K562 (cell line): ENCODE measurements at regions not wholly inside any gene's neighbourhood (a gene's known extent, or its start where the extent isn't known, plus 50 kb on each side); places are given as distances from the start of the nearest gene placed in this dataset.

ENCODE experiments used
- ATAC-seq: fragments of 200-7000 bp; cut with Tn5 transposase; 3 replicates; pipeline ENCODE4 v1.9.1; 2020; ENCODE audit warnings: moderate library complexity
- BruUV-seq: library from RNA; stranded (reverse); fragments of 400-500 nt; replicated peaks from 2 replicates; lab custom pipeline; 2021; lab: Mats Ljungman, UMichigan
- CTCF ChIA-PET: fragments of 300-600 bp; formaldehyde crosslinking; extraction: SDS; loops from one replicate; lab custom pipeline; 2021; ENCODE audit warnings: low intra/inter-chr PET ratio; lab: Yijun Ruan, JAX
- POLR2A ChIA-PET: fragments of 300-600, 350-650 bp; sonication (Branson Sonifier 250); formaldehyde crosslinking; extraction: SDS; loops from one replicate; lab custom pipeline; 2021; ENCODE audit warnings: antibody characterized with exemption, inconsistent platforms; lab: Yijun Ruan, JAX
- DNase-seq, 4 experiments: peaks; one replicate each; pipeline versions ENCODE4 v3.0.0 to v3.0.0-alpha.2; 2011 to 2018; ENCODE audit warnings: low spot score in 3 of 4, mixed read lengths in 3 of 4; ENCODE audit errors: extremely low read depth in 1 of 4
- FAIRE-seq: peaks from 2 replicates; lab custom pipeline; 2011; peaks lifted over from hg19 to GRCh38; lab: Jason Lieb, UNC
- H2AFZ ChIP-seq: 2 replicates; pipeline ENCODE4 v1.6.0; 2011; ENCODE audit warnings: low read depth, low read length, control low read depth, inconsistent platforms
- H3K27ac ChIP-seq: fragments of 200-600 bp; 3 replicates; pipeline ENCODE4 v1.8.0; 2011; ENCODE audit warnings: low read depth, mild to moderate bottlenecking, control low read depth, inconsistent platforms, low read length, moderate library complexity, mixed read lengths; ENCODE audit errors: extremely low read depth
- H3K27me3 ChIP-seq, 2 experiments: fragments of 300-600 bp in 1 of 2; 2 replicates in 1 of 2; 3 replicates in 1 of 2; pipeline versions ENCODE4 v1.6.0 to v1.8.0; 2011; ENCODE audit warnings: inconsistent platforms in 2 of 2, low read length in 2 of 2, mild to moderate bottlenecking in 1 of 2, mixed read lengths in 1 of 2, moderate library complexity in 1 of 2; ENCODE audit not compliant: control insufficient read depth in 2 of 2, insufficient read depth in 2 of 2
- H3K36me3 ChIP-seq: fragments of 300-600 bp; 3 replicates; pipeline ENCODE4 v1.8.0; 2011; ENCODE audit warnings: mild to moderate bottlenecking, low read length, inconsistent platforms; ENCODE audit not compliant: control insufficient read depth, insufficient read depth
- H3K4me1 ChIP-seq, 2 experiments: fragments of 200-600 bp in 1 of 2; replicated peaks in 1 of 2; 2 replicates in 1 of 2; 3 replicates in 1 of 2; pipeline versions ENCODE4 v1.5.1 to v1.8.0; 2011; ENCODE audit warnings: inconsistent platforms in 2 of 2, low read length in 2 of 2, mild to moderate bottlenecking in 1 of 2, mixed read lengths in 1 of 2, moderate library complexity in 1 of 2; ENCODE audit not compliant: control insufficient read depth in 2 of 2, insufficient read depth in 2 of 2
- H3K4me2 ChIP-seq: 2 replicates; pipeline ENCODE4 v1.6.1; 2011; ENCODE audit warnings: low read length, control low read depth, inconsistent platforms, mixed read lengths; ENCODE audit not compliant: insufficient read depth
- H3K4me3 ChIP-seq: fragments of 200-600 bp; sonication (generic), shearing (Covaris generic); 2 replicates; pipeline ENCODE4 v1.5.1; 2016; ENCODE audit warnings: control low read depth, inconsistent platforms
- H3K79me2 ChIP-seq: fragments of 200-600 bp; 3 replicates; pipeline ENCODE4 v1.8.0; 2011; ENCODE audit warnings: low read length, inconsistent platforms; ENCODE audit not compliant: control insufficient read depth, insufficient read depth
- H3K9ac ChIP-seq, 2 experiments: 2 replicates each; pipeline versions ENCODE4 v1.6.0 to v1.6.1; 2011; ENCODE audit warnings: low read depth in 2 of 2, low read length in 2 of 2, control low read depth in 1 of 2, inconsistent platforms in 1 of 2, mild to moderate bottlenecking in 1 of 2, mixed read lengths in 1 of 2; ENCODE audit not compliant: insufficient read depth in 1 of 2
- H3K9me1 ChIP-seq: one replicate; pipeline ENCODE4 v1.6.0; 2011; ENCODE audit warnings: inconsistent platforms, mild to moderate bottlenecking, low read length, moderate library complexity; ENCODE audit not compliant: control insufficient read depth, insufficient read depth
- H3K9me3 ChIP-seq: replicated peaks from 2 replicates; pipeline ENCODE4 v1.5.1; 2011; ENCODE audit warnings: low read depth, low read length, inconsistent platforms; ENCODE audit not compliant: control insufficient read depth, insufficient read depth
- H4K20me1 ChIP-seq: replicated peaks from 2 replicates; pipeline ENCODE4 v1.6.1; 2011; ENCODE audit warnings: low read length, inconsistent platforms, mixed read lengths; ENCODE audit not compliant: control insufficient read depth, insufficient read depth
- BACH1 ChIP-seq: fragments of 200-800 bp; sonication (Bioruptor generic); IDR thresholded peaks from 2 replicates; pipeline ENCODE4 v1.6.1; 2016; ENCODE audit warnings: missing genetic modification characterization, missing compliant biosample characterization
- CBX3 ChIP-seq, 2 experiments: IDR thresholded peaks; 1 replicate in 1 of 2; 2 replicates in 1 of 2; pipeline ENCODE4 v1.6.1; 2012; ENCODE audit warnings: inconsistent platforms in 2 of 2, low read length in 2 of 2, borderline replicate concordance in 1 of 2, control low read depth in 1 of 2
- CCAR2 ChIP-seq: fragments of 200-400 bp; formaldehyde crosslinking; IDR thresholded peaks from 2 replicates; pipeline ENCODE4 v1.6.1; 2017; ENCODE audit warnings: mild to moderate bottlenecking, low read depth, low read length
- CREM ChIP-seq: IDR thresholded peaks from 2 replicates; pipeline ENCODE4 v1.6.1; 2014; ENCODE audit warnings: antibody characterized with exemption, low read depth
- ELF4 ChIP-seq: fragments of 450-650 bp; formaldehyde crosslinking; IDR thresholded peaks from 2 replicates; pipeline ENCODE4 v1.4.0; 2022; ENCODE audit warnings: missing genetic modification characterization
- ILK ChIP-seq: fragments of 450-650 bp; IDR thresholded peaks from 2 replicates; pipeline ENCODE4 v1.6.1; 2016; ENCODE audit warnings: missing genetic modification characterization, low read depth, mild to moderate bottlenecking, missing compliant biosample characterization, moderate library complexity, borderline replicate concordance
- JUN ChIP-seq, 2 experiments: sonication (generic) in 1 of 2; formaldehyde crosslinking in 1 of 2; IDR thresholded peaks; 2 replicates each; pipeline versions ENCODE4 v1.6.1 to v1.8.0; 2012 to 2022; ENCODE audit warnings: borderline replicate concordance in 2 of 2, mild to moderate bottlenecking in 2 of 2, improper control_type of control experiment in 1 of 2, low read depth in 1 of 2, low read length in 1 of 2, missing genetic modification reagents in 1 of 2
- MAZ ChIP-seq, 2 experiments: fragments of 450-650 bp in 1 of 2; sonication (generic) in 1 of 2; formaldehyde crosslinking; IDR thresholded peaks in 1 of 2; conservative IDR thresholded peaks in 1 of 2; 2 replicates each; pipeline versions ENCODE4 v1.4.0 to v1.5.0; 2020; ENCODE audit warnings: mild to moderate bottlenecking in 1 of 2, missing genetic modification reagents in 1 of 2
- NELFE ChIP-seq: IDR thresholded peaks from 2 replicates; pipeline ENCODE4 v1.6.1; 2011; ENCODE audit warnings: mild to moderate bottlenecking; ENCODE audit not compliant: insufficient read depth, insufficient read length
- NFXL1 ChIP-seq: fragments of 450-650 bp; formaldehyde crosslinking; IDR thresholded peaks from 2 replicates; pipeline ENCODE4 v1.4.0; 2021; ENCODE audit warnings: mild to moderate bottlenecking
- ZNF174 ChIP-seq: fragments of 250-450 bp; sonication (Bioruptor Pico); IDR thresholded peaks from 2 replicates; pipeline ENCODE4 v1.4.0; 2020; ENCODE audit warnings: mild to moderate bottlenecking
- ZNF239 ChIP-seq: fragments of 250-450 bp; sonication (Bioruptor Pico); IDR thresholded peaks from 2 replicates; pipeline ENCODE4 v1.4.0; 2020; ENCODE audit warnings: mild to moderate bottlenecking
- ZNF316 ChIP-seq: fragments of 450-650 bp; IDR thresholded peaks from 2 replicates; pipeline ENCODE4 v1.6.1; 2016
- ZNF764 ChIP-seq: fragments of 250-450 bp; sonication (Bioruptor Pico); IDR thresholded peaks from 2 replicates; pipeline ENCODE4 v1.4.0; 2020; ENCODE audit warnings: low read depth, mild to moderate bottlenecking, moderate library complexity
- ZNF778 ChIP-seq: fragments of 450-650 bp; formaldehyde crosslinking; IDR thresholded peaks from 2 replicates; pipeline ENCODE4 v1.4.0; 2020; ENCODE audit warnings: mild to moderate bottlenecking, moderate library complexity
- WGBS: fragments of 100-300 bp; shearing (Covaris generic); methylation state at CpG from one replicate; pipeline ENCODE4 v1.1.6; 2016; ENCODE audit warnings: low coverage, mixed read lengths; ENCODE audit not compliant: insufficient coverage; ENCODE audit errors: missing lambda C conversion rate; 5-methylcytosine and 5-hydroxymethylcytosine counted together
- in situ Hi-C: fragments of 300-500 bp; cut with MboI; formaldehyde crosslinking; loops from 4 replicates; pipeline ENCODE4 v1.15.0; 2018; ENCODE audit warnings: inconsistent platforms, mixed read lengths
- intact Hi-C: fragments of 100-400 bp; cut with micrococcal nuclease; formaldehyde crosslinking; loops from 2 replicates; pipeline ENCODE4 v1.14.2; 2022
- TF ChIP-seq, protein P1 (sequence below): fragments of 250-450 bp; sonication (Bioruptor Pico); IDR thresholded peaks from 2 replicates; pipeline ENCODE4 v1.8.0; 2021; ENCODE audit warnings: moderate library complexity, mild to moderate bottlenecking, inconsistent platforms
- TF ChIP-seq, protein P2 (sequence below): fragments of 450-650 bp; formaldehyde crosslinking; IDR thresholded peaks from 2 replicates; pipeline ENCODE4 v1.4.0; 2020; ENCODE audit warnings: mild to moderate bottlenecking, moderate library complexity

DNA sequence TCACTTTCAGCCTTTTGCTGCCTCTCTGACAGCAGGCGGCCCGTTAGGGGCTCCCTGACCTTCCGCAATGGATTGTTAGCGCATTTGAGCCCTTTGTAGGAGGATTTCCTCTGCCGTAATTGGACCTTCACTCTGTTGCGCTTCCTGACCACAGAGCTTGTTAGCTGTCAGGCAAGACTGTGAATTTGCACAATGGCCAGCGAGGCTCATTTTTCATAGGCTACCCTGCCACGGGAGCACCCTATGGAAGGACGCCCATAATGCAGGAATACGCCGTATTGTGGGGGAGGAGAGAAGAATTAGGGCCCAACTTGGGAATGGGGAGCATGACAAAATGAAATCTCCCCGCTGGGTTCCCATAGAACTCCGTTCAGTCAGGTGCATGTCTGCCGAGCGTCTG, 205.2 kb upstream of the NLRP1 start:
- POLR2A ChIA-PET, result no interaction called here
- CTCF ChIA-PET, result no interaction called here
- peaks cover 0 to 5% of the 10 kb centered on the region in 2 experiments; a peak in 2 of 5 replicates for H3K27me3 ChIP-seq
- H3K4me2 ChIP-seq, result no peak overlapping the region
- no peak overlapping the region for H3K4me3 ChIP-seq
- H3K36me3 ChIP-seq, result no peaks in the 10 kb centered on the region
- no peak overlapping the region for H3K9ac ChIP-seq
- H4K20me1 ChIP-seq, result no peaks in the 10 kb centered on the region
- no peak overlapping the region for H2AFZ ChIP-seq
- 0% methylated on average over 15 of the region's 15 CpGs for WGBS
- no peak for ATAC-seq
- intact Hi-C loops, result no loop called here
- H3K4me1 ChIP-seq, result no peaks in the 10 kb centered on the region
- no TSS peak for BruUV-seq
- no peaks in the 10 kb centered on the region for H3K9me1 ChIP-seq
- in situ Hi-C loops, result no loop called here
- TF ChIP-seq NFXL1 (CRISPR knock-in tag) (no peak), NELFE (no peak)
- TF ChIP-seq, protein P1, sequence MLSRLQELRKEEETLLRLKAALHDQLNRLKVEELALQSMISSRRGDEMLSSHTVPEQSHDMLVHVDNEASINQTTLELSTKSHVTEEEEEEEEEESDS (CRISPR knock-in tag), result no peak
- TF ChIP-seq, protein P2, sequence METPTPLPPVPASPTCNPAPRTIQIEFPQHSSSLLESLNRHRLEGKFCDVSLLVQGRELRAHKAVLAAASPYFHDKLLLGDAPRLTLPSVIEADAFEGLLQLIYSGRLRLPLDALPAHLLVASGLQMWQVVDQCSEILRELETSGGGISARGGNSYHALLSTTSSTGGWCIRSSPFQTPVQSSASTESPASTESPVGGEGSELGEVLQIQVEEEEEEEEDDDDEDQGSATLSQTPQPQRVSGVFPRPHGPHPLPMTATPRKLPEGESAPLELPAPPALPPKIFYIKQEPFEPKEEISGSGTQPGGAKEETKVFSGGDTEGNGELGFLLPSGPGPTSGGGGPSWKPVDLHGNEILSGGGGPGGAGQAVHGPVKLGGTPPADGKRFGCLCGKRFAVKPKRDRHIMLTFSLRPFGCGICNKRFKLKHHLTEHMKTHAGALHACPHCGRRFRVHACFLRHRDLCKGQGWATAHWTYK (CRISPR knock-in tag), result no peak
- no peaks in the 10 kb centered on the region for H3K9me3 ChIP-seq
- no peaks in the 10 kb centered on the region for H3K79me2 ChIP-seq
- no peak overlapping the region for H3K27ac ChIP-seq
- FAIRE-seq, result no peak
- no peak for DNase-seq

GRCh38 chr17:5793157-5793556, 208.8 kb upstream of the NLRP1 start:
- in situ Hi-C loops, result no loop called here
- H3K27ac ChIP-seq, result no peak overlapping the region
- H3K36me3 ChIP-seq, result no peaks in the 10 kb centered on the region
- 10% methylated on average over 4 of the region's 4 CpGs for WGBS
- H2AFZ ChIP-seq, result no peak overlapping the region
- intact Hi-C loops, result no loop called here
- no peak overlapping the region for H3K4me2 ChIP-seq
- no peaks in the 10 kb centered on the region for H3K9me1 ChIP-seq
- DNase-seq (peak in 2 of 4 experiments; percentile 12 to 19), ATAC-seq (no peak), FAIRE-seq (no peak)
- BruUV-seq, result no TSS peak
- POLR2A ChIA-PET, result no interaction called here
- H3K27me3 ChIP-seq, result peaks cover 0 to 5% of the 10 kb centered on the region in 2 experiments; a peak in 2 of 5 replicates
- no peaks in the 10 kb centered on the region for H4K20me1 ChIP-seq
- CTCF ChIA-PET, result no interaction called here
- H3K9ac ChIP-seq, result no peak overlapping the region
- H3K9me3 ChIP-seq, result no peaks in the 10 kb centered on the region
- no peaks in the 10 kb centered on the region for H3K79me2 ChIP-seq
- no peaks in the 10 kb centered on the region for H3K4me1 ChIP-seq
- no peak overlapping the region for H3K4me3 ChIP-seq
- TF ChIP-seq CBX3 (IDR thresholded peaks at IDR 0.05; ENCODE audit: borderline replicate concordance in 1 of 2, low read length in 2 of 2) (0 out of 3 replicates have a peak, but pooled peaks of 1 of the 2 experiments have one; percentile 35), JUN (IDR thresholded peaks at IDR 0.05; ENCODE audit: borderline replicate concordance, low read depth, low read length) (no peak), JUN (CRISPR knock-in tag; IDR thresholded peaks at IDR 0.05; ENCODE audit: borderline replicate concordance) (no peak), ILK (no peak), MAZ (CRISPR knock-in tag; conservative IDR thresholded peaks at IDR 0.05 in 1 of 2, IDR thresholded peaks at IDR 0.05 in 1 of 2) (no peak), ZNF174 (CRISPR knock-in tag) (no peak), ZNF316 (no peak), CCAR2 (no peak), ZNF778 (CRISPR knock-in tag) (no peak), ZNF764 (CRISPR knock-in tag) (peak; percentile 96), ELF4 (no peak), CREM (no peak), ZNF239 (no peak), BACH1 (no peak)
